ENCODE measurements at regions not wholly inside any gene's neighbourhood (a gene's known extent, or its start where the extent isn't known, plus 50 kb on each side); places are given as distances from the start of the nearest gene placed in this dataset.

GRCh38 chr14:62599616-62600385 lies 445.5 kb downstream of the KCNH5 start:
- FAIRE-seq = no peak

- FAIRE-seq = no peak
These were observed 442.5 kb downstream of the KCNH5 start for GRCh38 chr14:62602712-62603111.

GRCh38 chr14:62604524-62604923 lies 440.7 kb downstream of the KCNH5 start:
- FAIRE-seq = no peak

GRCh38 chr14:62614122-62614521 lies 431.1 kb downstream of the KCNH5 start:
- no peak for FAIRE-seq

- no peak for FAIRE-seq
These were observed 428.6 kb downstream of the KCNH5 start for GRCh38 chr14:62616668-62617067.

GRCh38 chr14:62626416-62626815 lies 418.8 kb downstream of the KCNH5 start:
- no peak for FAIRE-seq

GRCh38 chr14:62629176-62629725 lies 416.0 kb downstream of the KCNH5 start:
- FAIRE-seq = no peak

GRCh38 chr14:62631176-62631575 lies 414.1 kb downstream of the KCNH5 start:
- no peak for FAIRE-seq

- FAIRE-seq = no peak
These were observed 412.5 kb downstream of the KCNH5 start for GRCh38 chr14:62632771-62633170.

- no peak for FAIRE-seq
These were observed 399.6 kb downstream of the KCNH5 start for GRCh38 chr14:62645649-62646048.
